HL-60 (cell line): ENCODE measurements at regions not wholly inside any gene's neighbourhood (a gene's known extent, or its start where the extent isn't known, plus 50 kb on each side); places are given as distances from the start of the nearest gene placed in this dataset.

ENCODE experiments used
- CTCF ChIP-seq: IDR thresholded peaks from one replicate; pipeline ENCODE4 v1.5.1; 2011; ENCODE audit warnings: low read length, control low read depth, inconsistent platforms; ENCODE audit not compliant: insufficient read depth
- GABPA ChIP-seq: IDR thresholded peaks from 2 replicates; pipeline ENCODE4 v1.6.1; 2012; ENCODE audit warnings: low read depth
- POLR2AphosphoS5 ChIP-seq: IDR thresholded peaks from 2 replicates; pipeline ENCODE4 v1.6.1; 2012; ENCODE audit warnings: low read depth
- REST ChIP-seq: IDR thresholded peaks from 2 replicates; pipeline ENCODE4 v1.6.1; 2012; ENCODE audit warnings: low read depth; ENCODE audit not compliant: insufficient replicate concordance
- SPI1 ChIP-seq: IDR thresholded peaks from 2 replicates; pipeline ENCODE4 v1.6.1; 2012; ENCODE audit warnings: low read depth, mild to moderate bottlenecking, borderline replicate concordance

GRCh38 chr6:37552267-37552666 is 52.6 kb upstream of the CCDC167 start:
- no peak for TF ChIP-seq CTCF
- TF ChIP-seq POLR2AphosphoS5, result no peak
- no peak for TF ChIP-seq REST
- no peak for TF ChIP-seq GABPA
- no peak for TF ChIP-seq SPI1
